ENCODE measurements at regions not wholly inside any gene's neighbourhood (a gene's known extent, or its start where the extent isn't known, plus 50 kb on each side); places are given as distances from the start of the nearest gene placed in this dataset.

- Histone ChIP-seq H2BK5ac (ENCODE audit: low read depth, low read length) (no peak overlapping the region), H3K27me3 (replicated peaks in 1 of 4; ENCODE audit: control insufficient read depth in 3 of 4, extremely low read depth in 1 of 4, insufficient read depth in 3 of 4, low read length in 3 of 4) (no peaks in the 10 kb centered on the region), H2AFZ (ENCODE audit: low read length) (no peak overlapping the region), H3K9ac (replicated peaks in 1 of 4; ENCODE audit: extremely low read depth in 1 of 4, low read depth in 3 of 4, low read length in 3 of 4) (no peak overlapping the region), H3K18ac (ENCODE audit: extremely low read depth, low read length) (no peak overlapping the region), H3K79me2 (ENCODE audit: control insufficient read depth in 1 of 2, insufficient read depth in 2 of 2, low read length in 2 of 2) (no peaks in the 10 kb centered on the region), H4K20me1 (replicated peaks in 1 of 2; ENCODE audit: control insufficient read depth in 1 of 2, insufficient read depth in 2 of 2, low read length in 2 of 2) (no peaks in the 10 kb centered on the region), H3K4me3 (ENCODE audit: extremely low read depth in 1 of 4, insufficient read depth in 2 of 4, low read depth in 3 of 4, low read length in 4 of 4) (no peak overlapping the region), H3K4me2 (ENCODE audit: insufficient read depth in 1 of 2, low read depth in 2 of 2, low read length in 2 of 2) (no peak overlapping the region), H4K5ac (ENCODE audit: insufficient read length, low read depth, low read length) (no peak overlapping the region), H2BK20ac (ENCODE audit: low read length) (no peak overlapping the region), H4K91ac (replicated peaks; ENCODE audit: insufficient read length, low read length) (no peak overlapping the region), H4K8ac (ENCODE audit: extremely low read depth, insufficient read depth, low read length) (no peak overlapping the region), H3K4ac (replicated peaks; ENCODE audit: insufficient read length, low read depth, low read length) (no peak overlapping the region), H3K23ac (ENCODE audit: insufficient read length) (no peak overlapping the region), H2BK120ac (replicated peaks; ENCODE audit: low read depth, low read length) (no peak overlapping the region), H3K9me3 (ENCODE audit: insufficient read depth in 2 of 2, low read depth in 1 of 2, low read length in 1 of 2) (no peaks in the 10 kb centered on the region), H2BK15ac (ENCODE audit: low read length) (no peak overlapping the region), H3K27ac (ENCODE audit: low read depth, low read length) (no peak overlapping the region), H3K4me1 (replicated peaks in 1 of 4; ENCODE audit: control insufficient read depth in 3 of 4, insufficient read depth in 4 of 4, low read length in 3 of 4) (no peaks in the 10 kb centered on the region), H2BK12ac (ENCODE audit: low read depth, low read length) (no peak overlapping the region), H3K79me1 (ENCODE audit: low read depth, low read length) (no peaks in the 10 kb centered on the region), H3K23me2 (ENCODE audit: low read depth, low read length) (no peaks in the 10 kb centered on the region), H3K14ac (ENCODE audit: insufficient read length) (no peak overlapping the region), H2AK5ac (ENCODE audit: low read depth, low read length) (no peak overlapping the region), H3K56ac (replicated peaks; ENCODE audit: insufficient read length, low read depth, low read length) (no peak overlapping the region), H3K36me3 (ENCODE audit: control insufficient read depth in 2 of 4, insufficient read depth in 4 of 4, low read length in 3 of 4) (no peaks in the 10 kb centered on the region)
- no peak for TF ChIP-seq KDM5A (IDR thresholded peaks at IDR 0.05; ENCODE audit: low read length)
- no peak for TF ChIP-seq CHD2 (IDR thresholded peaks at IDR 0.05; ENCODE audit: low read length)
- TF ChIP-seq TEAD4 (IDR thresholded peaks at IDR 0.05; ENCODE audit: low read depth, low read length): no peak
- no peak for TF ChIP-seq NRF1 (IDR thresholded peaks at IDR 0.05; ENCODE audit: low read depth, low read length)
- TF ChIP-seq POLR2AphosphoS5 (IDR thresholded peaks at IDR 0.05; ENCODE audit: low read depth, low read length): no peak
- TF ChIP-seq SIN3A (conservative IDR thresholded peaks at IDR 0.05 in 1 of 2, IDR thresholded peaks at IDR 0.05 in 1 of 2; ENCODE audit: low read depth in 1 of 2, low read length in 2 of 2): no peak
- TF ChIP-seq EZH2 (IDR thresholded peaks at IDR 0.05; ENCODE audit: low read depth, low read length, severe bottlenecking): no peak
- TF ChIP-seq POU5F1 (IDR thresholded peaks at IDR 0.05; ENCODE audit: low read depth, low read length): no peak
- ChIA-PET CTCF (ENCODE audit: partially characterized antibody) (no interaction called here), POLR2A (ENCODE audit: partially characterized antibody) (no interaction called here)
- DNase-seq (ENCODE audit: low read depth in 1 of 2, low spot score in 2 of 2): no peak
- no peak for FAIRE-seq
- WGBS, 2 experiments (ENCODE audit: extremely low coverage in 1 of 2, insufficient coverage in 1 of 2, insufficient read length in 1 of 2, insufficient replicate concordance in 2 of 2, low coverage in 1 of 2, low lambda C conversion rate in 2 of 2, missing lambda C conversion rate in 1 of 2): 83% methylated on average over 2 of the region's 2 CpGs; no CpG with 5 or more reads in 1 of the 2 experiments
Observed at GRCh38 chr9:20022410-20022809, 233.6 kb upstream of the SLC24A2 start.

All from H1 (cell line).